Activated CD4-positive, alpha-beta T cell treated with anti-CD3 and anti-CD28 coated beads, Interleukin-2, amount 10 ng/mL, durations not matched to agents 24 days and 14 days (primary cell): ENCODE measurements at regions not wholly inside any gene's neighbourhood (a gene's known extent, or its start where the extent isn't known, plus 50 kb on each side); places are given as distances from the start of the nearest gene placed in this dataset.

Source experiments
- DNase-seq: peaks from one replicate; pipeline ENCODE4 v3.0.0; 2022
- H3K27ac Mint-ChIP-seq: one replicate; pipeline ENCODE4 v1.8.0; 2022; ENCODE audit warnings: mild to moderate bottlenecking, mixed read lengths
- H3K27me3 Mint-ChIP-seq: one replicate; pipeline ENCODE4 v1.8.0; 2022; ENCODE audit warnings: mixed read lengths
- H3K36me3 Mint-ChIP-seq: one replicate; pipeline ENCODE4 v1.8.0; 2022; ENCODE audit warnings: low read depth, mild to moderate bottlenecking, mixed read lengths
- H3K4me1 Mint-ChIP-seq: one replicate; pipeline ENCODE4 v1.8.0; 2021; ENCODE audit warnings: mixed read lengths
- H3K4me3 Mint-ChIP-seq: one replicate; pipeline ENCODE4 v1.8.0; 2022; ENCODE audit warnings: mild to moderate bottlenecking, moderate library complexity, mixed read lengths
- H3K9me3 Mint-ChIP-seq: one replicate; pipeline ENCODE4 v1.8.0; 2021; ENCODE audit warnings: mixed read lengths
- intact Hi-C: fragments of 100-400 bp; cut with micrococcal nuclease; formaldehyde crosslinking; loops from one replicate; pipeline ENCODE4 v1.15.1; 2023

DNA sequence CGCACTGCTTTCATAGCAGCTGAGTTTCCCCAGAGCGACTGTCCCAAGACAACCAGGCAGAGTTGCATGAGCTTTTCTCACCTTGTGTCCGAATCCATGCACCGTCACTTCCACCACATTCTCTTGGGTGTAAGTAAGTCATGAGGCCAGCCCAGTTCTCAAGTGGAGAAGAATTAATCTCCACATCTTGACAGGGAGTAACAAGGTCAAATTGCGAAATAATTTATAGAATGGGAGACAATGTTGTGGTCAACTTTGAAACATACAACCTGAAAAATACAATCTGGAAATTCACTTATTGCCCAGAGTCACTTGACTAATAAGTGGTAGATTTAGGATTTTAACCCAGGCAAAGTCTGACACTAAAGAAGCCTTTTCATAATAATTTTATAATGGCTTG lies 123.7 kb downstream of the UFM1 start:
- H3K27me3 Mint-ChIP-seq, result no peaks in the 10 kb centered on the region
- H3K27ac Mint-ChIP-seq, result no peak overlapping the region
- no peaks in the 10 kb centered on the region for H3K36me3 Mint-ChIP-seq
- intact Hi-C loops, result no loop called here
- H3K9me3 Mint-ChIP-seq, result no peaks in the 10 kb centered on the region
- H3K4me3 Mint-ChIP-seq, result no peak overlapping the region
- no peaks in the 10 kb centered on the region for H3K4me1 Mint-ChIP-seq
- no peak for DNase-seq

DNA sequence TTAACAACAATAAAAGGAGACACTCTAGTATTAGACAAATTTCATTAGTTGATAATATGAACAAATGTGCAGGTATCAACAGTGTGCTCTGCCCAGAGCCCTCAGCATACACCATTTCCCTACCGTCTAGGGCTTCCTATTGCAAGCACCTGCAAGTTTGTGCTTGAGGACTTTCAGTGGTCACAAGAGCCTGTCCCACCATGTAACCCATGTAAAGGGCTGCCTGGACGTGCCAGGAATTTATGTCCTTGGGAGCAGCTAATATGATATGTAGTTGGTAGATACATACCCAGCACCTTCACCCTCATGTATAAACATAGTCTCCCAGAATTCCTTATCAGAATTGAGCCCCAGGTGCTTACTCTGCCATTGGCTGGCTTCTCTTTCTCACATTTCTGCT lies 128.0 kb downstream of the UFM1 start:
- intact Hi-C loops, result no loop called here

GRCh38 chr13:38483623-38484022 lies 134.0 kb downstream of the UFM1 start:
- Mint-ChIP-seq H3K4me3 (no peak overlapping the region), H3K9me3 (no peaks in the 10 kb centered on the region), H3K27me3 (no peaks in the 10 kb centered on the region), H3K36me3 (no peaks in the 10 kb centered on the region), H3K4me1 (no peaks in the 10 kb centered on the region), H3K27ac (no peak overlapping the region)
- intact Hi-C loops, result loop anchor here (5.0 kb wide), 1 partner anchor 856 kb away; no protein-coding TSS in a partner anchor
- no peak for DNase-seq

More for the DNA sequence above, 128.0 kb downstream of the UFM1 start:
- H3K36me3 Mint-ChIP-seq, result no peaks in the 10 kb centered on the region
- H3K4me1 Mint-ChIP-seq, result no peaks in the 10 kb centered on the region
- H3K4me3 Mint-ChIP-seq, result no peak overlapping the region
- H3K9me3 Mint-ChIP-seq, result no peaks in the 10 kb centered on the region
- no peaks in the 10 kb centered on the region for H3K27me3 Mint-ChIP-seq
- no peak for DNase-seq
- H3K27ac Mint-ChIP-seq, result no peak overlapping the region

DNA sequence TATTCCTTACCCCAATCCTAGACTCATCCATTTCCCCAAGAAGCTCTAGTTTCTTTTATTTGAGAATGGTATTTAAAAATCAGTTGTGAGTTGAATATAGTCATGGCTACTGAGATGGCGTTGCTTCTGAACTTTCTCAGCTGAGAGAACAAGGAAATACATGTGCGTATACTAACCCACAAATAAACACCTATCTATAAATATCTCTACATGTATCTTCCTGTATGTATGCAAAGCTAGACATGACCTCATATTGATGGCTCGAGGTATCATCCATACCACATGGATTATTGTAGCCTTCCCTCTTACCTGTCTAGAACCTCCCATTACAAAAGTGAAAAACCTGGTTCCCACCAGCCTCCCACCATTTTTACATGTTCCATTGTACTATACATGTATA lies 141.0 kb downstream of the UFM1 start:
- no peaks in the 10 kb centered on the region for H3K36me3 Mint-ChIP-seq
- DNase-seq, result no peak
- no peaks in the 10 kb centered on the region for H3K27me3 Mint-ChIP-seq
- H3K27ac Mint-ChIP-seq, result no peak overlapping the region
- intact Hi-C loops, result no loop called here
- no peak overlapping the region for H3K4me3 Mint-ChIP-seq
- H3K9me3 Mint-ChIP-seq, result no peaks in the 10 kb centered on the region
- H3K4me1 Mint-ChIP-seq, result no peaks in the 10 kb centered on the region

DNA sequence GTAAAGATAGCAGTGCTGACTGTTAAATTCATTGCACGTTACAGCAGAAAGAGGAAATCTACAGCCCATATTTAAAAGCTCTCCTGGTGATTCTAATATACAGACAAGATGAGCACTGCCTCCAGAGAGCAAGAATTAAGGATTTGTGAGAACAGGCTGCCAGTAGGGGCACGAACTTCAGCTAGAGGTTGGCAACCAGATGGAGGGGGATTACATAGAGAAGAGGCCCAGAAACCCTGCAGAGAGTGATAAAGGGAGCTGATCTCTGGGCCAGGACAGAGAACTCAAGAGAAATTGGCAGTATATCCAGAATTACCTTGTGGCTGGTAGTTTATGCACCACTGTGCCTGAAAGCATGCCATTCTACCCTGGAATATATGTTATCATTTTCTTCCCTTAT lies 144.8 kb downstream of the UFM1 start:
- H3K9me3 Mint-ChIP-seq, result peaks cover 3% of the 10 kb centered on the region
- intact Hi-C loops, result no loop called here
- no peaks in the 10 kb centered on the region for H3K27me3 Mint-ChIP-seq
- H3K36me3 Mint-ChIP-seq, result no peaks in the 10 kb centered on the region
- H3K27ac Mint-ChIP-seq, result no peak overlapping the region
- DNase-seq, result no peak
- H3K4me3 Mint-ChIP-seq, result no peak overlapping the region
- H3K4me1 Mint-ChIP-seq, result no peaks in the 10 kb centered on the region

DNA sequence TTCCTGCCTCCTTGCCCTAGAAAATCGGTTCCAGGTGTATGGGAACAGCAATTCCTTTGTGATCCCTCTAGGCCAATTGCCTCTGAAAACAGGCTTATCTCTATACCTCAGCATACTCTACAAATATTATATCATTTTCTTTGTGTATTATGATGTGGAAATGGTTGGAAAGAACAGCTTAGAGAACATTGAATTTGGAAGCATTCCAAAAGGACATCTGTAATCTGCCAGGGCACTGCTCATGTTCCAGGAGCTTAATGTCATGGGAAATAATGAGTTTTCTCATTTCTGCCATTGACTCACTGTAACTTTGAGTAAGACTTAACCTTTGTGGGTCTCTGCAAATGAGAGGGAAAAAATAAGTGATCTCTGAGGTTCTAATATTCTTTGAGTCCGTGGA lies 147.3 kb downstream of the UFM1 start:
- Mint-ChIP-seq H3K36me3 (no peaks in the 10 kb centered on the region), H3K4me1 (no peaks in the 10 kb centered on the region), H3K4me3 (no peak overlapping the region), H3K9me3 (peaks cover 3% of the 10 kb centered on the region), H3K27ac (no peak overlapping the region), H3K27me3 (no peaks in the 10 kb centered on the region)
- intact Hi-C loops, result no loop called here
- DNase-seq, result no peak

DNA sequence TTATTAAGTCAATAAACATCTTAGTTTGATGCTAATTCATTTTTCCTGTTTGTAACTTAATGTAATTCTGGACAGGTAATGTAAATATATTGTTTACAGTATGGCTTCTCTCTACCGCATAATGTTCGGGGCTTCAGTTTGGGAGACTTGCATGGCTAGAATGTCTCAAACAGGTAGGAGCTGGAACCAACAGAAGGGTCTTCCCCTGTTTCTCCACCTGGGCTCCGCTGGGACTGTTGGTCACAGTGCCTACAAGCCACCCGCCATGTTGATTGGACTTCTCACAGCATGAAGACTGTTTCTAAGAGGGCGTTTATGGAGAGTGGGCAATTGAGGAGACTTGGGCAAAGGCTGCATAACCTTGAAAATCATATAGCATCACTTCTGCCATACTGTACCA lies 148.6 kb downstream of the UFM1 start:
- H3K36me3 Mint-ChIP-seq, result no peaks in the 10 kb centered on the region
- DNase-seq, result no peak
- H3K4me3 Mint-ChIP-seq, result no peak overlapping the region
- H3K27ac Mint-ChIP-seq, result no peak overlapping the region
- no peaks in the 10 kb centered on the region for H3K4me1 Mint-ChIP-seq
- no peaks in the 10 kb centered on the region for H3K27me3 Mint-ChIP-seq
- intact Hi-C loops, result no loop called here
- H3K9me3 Mint-ChIP-seq, result peaks cover 3% of the 10 kb centered on the region

GRCh38 chr13:38514575-38514974 lies 164.9 kb downstream of the UFM1 start:
- Mint-ChIP-seq H3K27me3 (no peaks in the 10 kb centered on the region), H3K27ac (no peak overlapping the region), H3K4me1 (no peaks in the 10 kb centered on the region), H3K9me3 (no peaks in the 10 kb centered on the region), H3K36me3 (no peaks in the 10 kb centered on the region), H3K4me3 (no peak overlapping the region)
- DNase-seq, result no peak
- intact Hi-C loops, result no loop called here

DNA sequence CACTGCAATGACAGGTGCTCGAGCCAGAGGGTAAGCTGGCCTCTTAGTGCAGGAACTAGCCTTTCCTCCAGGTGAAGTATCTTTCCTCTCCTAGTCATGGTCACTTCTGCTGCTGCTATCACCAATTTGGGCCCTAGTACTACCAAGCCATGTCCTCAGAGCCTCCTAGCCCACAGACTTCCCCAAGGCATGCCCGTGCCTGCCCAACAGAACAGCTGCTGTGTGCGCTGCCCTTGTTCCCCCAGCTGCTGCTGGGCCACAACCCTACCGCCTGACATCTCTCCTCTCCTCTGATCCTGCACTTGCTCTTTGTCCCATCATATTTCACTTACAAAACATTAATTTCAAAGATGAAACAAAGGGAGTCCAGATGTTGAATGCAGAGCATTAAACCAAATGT lies 168.5 kb upstream of the FREM2 start:
- intact Hi-C loops, result no loop called here
- no peak for DNase-seq
- H3K4me1 Mint-ChIP-seq, result no peaks in the 10 kb centered on the region
- H3K4me3 Mint-ChIP-seq, result no peak overlapping the region
- H3K27ac Mint-ChIP-seq, result no peak overlapping the region
- H3K36me3 Mint-ChIP-seq, result no peaks in the 10 kb centered on the region
- no peaks in the 10 kb centered on the region for H3K27me3 Mint-ChIP-seq
- no peaks in the 10 kb centered on the region for H3K9me3 Mint-ChIP-seq

- Mint-ChIP-seq H3K9me3 (no peaks in the 10 kb centered on the region), H3K27ac (no peak overlapping the region), H3K27me3 (no peaks in the 10 kb centered on the region), H3K4me1 (no peaks in the 10 kb centered on the region), H3K4me3 (no peak overlapping the region), H3K36me3 (no peaks in the 10 kb centered on the region)
- intact Hi-C loops, result no loop called here
- no peak for DNase-seq
These were observed 167.5 kb upstream of the FREM2 start for GRCh38 chr13:38519229-38519911.

GRCh38 chr13:38520041-38520440 lies 166.8 kb upstream of the FREM2 start:
- no peaks in the 10 kb centered on the region for H3K27me3 Mint-ChIP-seq

DNA sequence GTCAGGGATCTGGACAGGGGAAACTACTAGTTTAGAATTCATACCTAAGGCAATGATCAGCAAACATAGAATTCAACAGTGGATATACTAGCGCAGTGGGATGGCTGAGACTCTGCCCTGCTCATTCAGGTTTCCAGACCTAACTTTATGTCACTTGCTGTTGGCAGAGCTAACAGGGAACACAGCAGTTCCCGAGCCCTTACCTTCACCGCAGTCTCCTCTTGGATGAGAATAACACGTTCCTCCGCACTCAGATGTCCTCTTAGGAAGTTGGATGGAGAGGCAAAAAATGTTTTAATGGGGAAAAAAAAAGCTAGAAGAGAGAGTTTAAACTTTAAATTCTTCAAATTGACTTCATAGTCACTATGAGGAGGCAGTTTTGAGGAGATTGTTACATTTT lies 159.7 kb upstream of the FREM2 start:
- Mint-ChIP-seq H3K4me3 (no peak overlapping the region), H3K27me3 (no peaks in the 10 kb centered on the region), H3K9me3 (no peaks in the 10 kb centered on the region), H3K36me3 (no peaks in the 10 kb centered on the region), H3K4me1 (no peaks in the 10 kb centered on the region), H3K27ac (no peak overlapping the region)
- no peak for DNase-seq
- intact Hi-C loops, result no loop called here

More at GRCh38 chr13:38520041-38520440, 166.8 kb upstream of the FREM2 start:
- intact Hi-C loops, result no loop called here
- Mint-ChIP-seq H3K27ac (no peak overlapping the region), H3K9me3 (no peaks in the 10 kb centered on the region), H3K4me1 (no peaks in the 10 kb centered on the region), H3K36me3 (no peaks in the 10 kb centered on the region), H3K4me3 (no peak overlapping the region)
- no peak for DNase-seq

DNA sequence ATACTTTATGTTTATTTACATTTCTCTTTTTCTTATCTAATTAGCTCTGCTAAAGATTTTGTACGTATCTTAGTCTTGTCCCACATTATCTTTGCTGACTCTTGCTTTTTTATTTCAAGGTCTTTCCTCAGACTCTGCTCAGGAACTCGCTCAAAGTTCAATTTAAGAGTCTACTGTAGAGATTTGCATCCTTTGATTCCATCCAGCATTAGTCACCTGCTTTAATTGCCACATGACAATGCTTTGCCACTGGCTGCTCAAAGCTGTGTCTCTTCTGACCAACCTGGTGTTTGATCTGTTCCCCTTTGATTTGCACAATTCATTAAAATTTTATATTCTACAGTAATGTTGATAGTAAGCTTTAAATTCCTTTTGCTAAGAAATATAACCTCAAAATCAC lies 157.9 kb upstream of the FREM2 start:
- no peaks in the 10 kb centered on the region for H3K27me3 Mint-ChIP-seq
- H3K4me3 Mint-ChIP-seq, result no peak overlapping the region
- H3K36me3 Mint-ChIP-seq, result no peaks in the 10 kb centered on the region
- no peaks in the 10 kb centered on the region for H3K4me1 Mint-ChIP-seq
- no peaks in the 10 kb centered on the region for H3K9me3 Mint-ChIP-seq
- intact Hi-C loops, result no loop called here
- DNase-seq, result no peak
- no peak overlapping the region for H3K27ac Mint-ChIP-seq

DNA sequence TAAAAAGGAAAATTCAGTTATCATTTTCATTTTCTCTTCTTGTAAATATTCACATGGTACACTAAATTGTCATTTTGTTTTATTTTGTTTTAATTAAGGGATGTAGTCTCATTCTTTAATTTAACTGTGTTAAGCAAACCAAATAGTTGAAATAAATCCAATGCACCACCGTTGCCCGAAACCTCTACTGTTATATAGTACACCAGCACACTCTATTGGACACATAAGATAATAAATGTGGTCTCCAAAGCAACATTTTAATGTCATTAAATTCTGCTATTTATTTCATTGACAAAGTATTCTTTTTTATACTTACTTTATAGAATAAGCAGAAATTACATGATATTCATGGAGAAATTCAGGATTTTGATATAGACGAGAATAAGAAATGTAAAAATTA lies 156.4 kb upstream of the FREM2 start:
- H3K27ac Mint-ChIP-seq, result no peak overlapping the region
- no peak for DNase-seq
- H3K4me3 Mint-ChIP-seq, result no peak overlapping the region
- no peaks in the 10 kb centered on the region for H3K36me3 Mint-ChIP-seq
- H3K4me1 Mint-ChIP-seq, result no peaks in the 10 kb centered on the region
- intact Hi-C loops, result loop anchor here (5.0 kb wide), 1 partner anchor 1423 kb away; the partner anchor contains the start of gene CSNK1A1L
- no peaks in the 10 kb centered on the region for H3K9me3 Mint-ChIP-seq
- no peaks in the 10 kb centered on the region for H3K27me3 Mint-ChIP-seq

GRCh38 chr13:38535261-38535660 lies 151.6 kb upstream of the FREM2 start:
- no peak for DNase-seq
- Mint-ChIP-seq H3K4me1 (no peaks in the 10 kb centered on the region), H3K4me3 (no peak overlapping the region), H3K36me3 (no peaks in the 10 kb centered on the region), H3K9me3 (no peaks in the 10 kb centered on the region), H3K27me3 (no peaks in the 10 kb centered on the region), H3K27ac (no peak overlapping the region)
- intact Hi-C loops, result no loop called here
